HG02885 (cell line): ENCODE measurements at regions not wholly inside any gene's neighbourhood (a gene's known extent, or its start where the extent isn't known, plus 50 kb on each side); places are given as distances from the start of the nearest gene placed in this dataset.

Experiments
- ATAC-seq: cut with Tn5 transposase; IDR thresholded peaks from one replicate; pipeline ENCODE4 v1.9.1; 2021; ENCODE audit warnings: mild to moderate bottlenecking; ENCODE audit not compliant: unreplicated experiment, poor library complexity

GRCh38 chr11:131179836-131180235 is 190.6 kb upstream of the NTM start:
- ATAC-seq = no peak

- no peak for ATAC-seq
Measured at GRCh38 chr11:131185915-131186314, 184.5 kb upstream of the NTM start.

DNA sequence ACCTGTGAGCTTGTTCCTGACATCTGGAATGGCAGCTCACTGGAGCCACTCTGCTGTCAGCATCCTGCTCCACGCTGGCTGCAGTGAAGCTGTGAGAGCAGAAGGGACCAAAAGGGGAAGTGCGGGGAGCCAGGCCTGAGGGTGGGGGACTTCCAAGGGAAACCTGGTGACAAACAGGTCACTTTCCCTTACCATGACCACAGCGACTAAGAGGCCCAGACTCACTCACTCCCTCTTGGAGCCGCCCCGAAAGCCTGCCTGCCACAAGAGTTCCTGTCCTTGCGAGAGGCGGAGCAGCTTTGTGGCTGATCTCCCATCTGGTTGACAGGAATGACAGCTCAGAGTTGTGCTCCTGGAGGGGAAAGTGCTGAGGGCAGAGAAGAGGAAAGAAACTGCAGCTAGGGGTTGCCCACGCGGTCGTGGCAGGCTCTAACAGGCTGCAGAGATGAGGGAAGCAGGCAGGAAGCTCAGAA is 183.8 kb upstream of the NTM start:
- ATAC-seq = peak; percentile 86

GRCh38 chr11:131190446-131190845 is 180.0 kb upstream of the NTM start:
- no peak for ATAC-seq

DNA sequence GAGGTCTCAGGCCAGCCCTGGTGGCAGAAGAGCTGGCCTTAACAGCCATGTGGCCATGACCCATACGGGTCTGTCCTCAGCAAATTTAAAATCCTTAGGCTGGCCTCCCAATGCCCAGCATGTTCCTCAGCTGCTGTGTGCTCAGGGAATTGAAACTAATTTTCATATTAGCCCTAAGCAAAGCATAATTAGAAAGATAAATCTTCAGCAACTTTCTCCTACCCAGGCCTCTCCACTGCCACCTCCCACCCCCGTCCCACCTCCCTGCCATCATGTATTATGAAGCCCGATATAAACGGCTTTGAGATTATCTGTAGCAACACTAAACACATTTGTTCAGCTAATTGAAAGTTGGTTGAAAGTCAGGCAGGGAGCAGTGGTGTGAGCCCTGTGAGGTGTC is 178.8 kb upstream of the NTM start:
- ATAC-seq = no peak

GRCh38 chr11:131192628-131193027 is 177.8 kb upstream of the NTM start:
- no peak for ATAC-seq

DNA sequence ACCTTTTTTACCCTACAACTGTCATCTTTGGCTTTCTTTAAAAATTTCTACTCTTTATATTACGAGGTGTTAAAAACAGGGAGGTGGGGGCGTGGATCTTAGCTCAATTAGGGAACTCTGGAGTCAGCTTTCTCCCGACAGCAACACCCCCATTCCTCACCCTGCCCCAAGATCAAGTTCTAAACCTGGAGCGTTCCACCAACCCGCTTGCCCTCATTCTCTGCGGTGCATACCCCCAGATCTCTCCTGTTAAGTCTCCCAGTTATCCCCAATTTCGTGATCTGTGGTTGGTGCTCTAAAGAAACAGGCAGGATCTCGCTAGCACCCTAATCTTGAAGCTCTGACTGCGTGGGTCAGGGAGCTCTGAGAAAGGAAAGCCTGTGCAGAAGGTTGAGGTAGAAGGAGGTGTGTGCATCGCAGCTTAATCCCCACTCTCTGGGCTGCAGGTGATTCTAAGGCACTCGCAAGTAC is 177.3 kb upstream of the NTM start:
- ATAC-seq = no peak

GRCh38 chr11:131194726-131195125 is 175.7 kb upstream of the NTM start:
- ATAC-seq = no peak

DNA sequence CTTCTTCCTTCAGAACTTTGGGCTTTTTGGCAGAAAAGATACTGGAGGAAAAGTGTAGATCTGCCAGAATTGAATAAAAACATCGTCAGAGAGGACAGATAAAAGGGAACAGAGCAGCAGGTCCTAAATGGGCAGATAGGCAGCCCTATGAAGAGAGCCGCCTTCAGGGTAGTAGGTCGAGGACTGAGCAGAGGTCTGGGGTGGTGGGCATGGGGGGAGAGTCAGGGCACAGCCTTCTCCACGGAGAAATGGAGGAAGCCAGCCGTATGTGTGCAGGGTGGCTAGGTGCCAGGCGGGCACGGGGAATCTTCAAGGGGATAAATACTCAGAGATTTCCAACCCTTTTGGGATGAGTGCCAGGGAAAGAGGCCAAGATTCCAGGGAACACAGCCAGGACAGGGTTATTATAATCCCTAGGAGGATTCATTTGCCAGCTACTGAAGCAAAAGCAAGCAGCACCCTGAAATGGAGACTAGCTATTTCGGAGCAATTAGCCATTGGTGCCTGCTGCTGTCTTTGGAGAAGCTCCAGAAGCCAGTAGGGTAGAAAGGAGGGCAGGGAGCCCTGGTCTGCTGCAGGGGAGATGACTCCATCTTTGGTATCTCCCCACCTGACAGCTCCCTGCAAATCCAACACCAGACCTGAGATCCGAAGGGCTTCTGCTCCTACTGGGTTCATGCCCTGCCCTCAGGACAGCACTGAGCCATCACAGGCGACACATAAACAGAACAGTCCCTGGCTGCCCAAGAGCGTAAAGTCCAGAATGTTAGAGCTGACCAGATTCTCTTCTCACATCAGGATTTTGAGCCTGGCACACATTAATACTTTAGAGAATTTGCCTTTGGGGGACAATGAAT is 174.5 kb upstream of the NTM start:
- no peak for ATAC-seq

DNA sequence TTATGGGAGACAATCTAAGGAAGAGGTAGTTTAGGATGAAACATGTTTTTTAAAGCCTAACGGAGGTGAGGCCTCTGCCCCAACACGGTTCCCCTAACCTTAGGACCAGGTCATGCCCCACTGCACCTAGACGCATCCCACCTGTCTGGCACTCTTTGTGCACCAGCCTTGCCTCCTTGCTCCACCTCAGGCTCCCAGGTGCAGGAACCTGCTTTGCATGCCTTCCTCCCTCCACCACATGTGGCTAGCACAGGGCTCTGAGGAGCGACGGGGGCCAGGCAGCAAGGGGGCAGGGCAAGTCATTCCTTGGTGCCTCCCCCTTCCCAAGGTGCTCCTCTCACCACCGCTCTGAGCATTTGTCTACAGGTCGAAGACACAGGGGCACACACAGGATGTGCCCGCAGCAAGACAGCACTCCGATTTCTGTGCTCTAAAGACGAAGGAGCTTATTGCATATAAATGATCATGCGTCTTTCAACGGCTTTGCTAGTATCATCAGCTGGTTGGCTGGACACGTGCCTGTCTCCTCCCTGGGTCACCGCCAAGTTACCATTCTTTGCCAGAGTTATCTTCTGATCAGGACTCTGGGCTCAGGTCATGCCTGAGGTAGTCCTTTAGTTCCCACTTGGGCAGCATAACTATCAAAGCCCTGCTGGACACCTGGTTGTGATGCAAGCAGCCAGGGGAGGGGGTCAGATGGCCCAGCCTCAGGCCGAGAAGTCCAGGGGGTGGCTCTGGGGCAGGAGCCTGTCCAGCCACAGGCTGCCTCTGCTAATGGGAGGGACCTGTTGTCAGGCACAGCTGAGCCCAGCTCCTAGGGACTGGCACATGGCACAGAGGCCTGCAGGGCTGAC is 172.0 kb upstream of the NTM start:
- no peak for ATAC-seq

DNA sequence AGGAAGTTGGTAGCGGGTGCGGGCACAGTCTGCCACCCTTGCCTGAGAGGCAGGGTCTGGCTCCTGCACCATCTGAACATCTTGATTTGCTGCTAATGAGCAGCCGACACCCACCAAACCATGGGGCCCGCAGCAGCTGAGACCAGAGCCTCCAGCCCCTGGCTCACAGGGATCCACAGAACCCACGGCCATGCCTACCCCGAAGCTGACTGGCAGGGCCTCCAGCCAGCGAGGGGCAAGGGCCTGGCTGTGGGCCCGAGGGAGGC is 171.5 kb upstream of the NTM start:
- ATAC-seq = no peak

DNA sequence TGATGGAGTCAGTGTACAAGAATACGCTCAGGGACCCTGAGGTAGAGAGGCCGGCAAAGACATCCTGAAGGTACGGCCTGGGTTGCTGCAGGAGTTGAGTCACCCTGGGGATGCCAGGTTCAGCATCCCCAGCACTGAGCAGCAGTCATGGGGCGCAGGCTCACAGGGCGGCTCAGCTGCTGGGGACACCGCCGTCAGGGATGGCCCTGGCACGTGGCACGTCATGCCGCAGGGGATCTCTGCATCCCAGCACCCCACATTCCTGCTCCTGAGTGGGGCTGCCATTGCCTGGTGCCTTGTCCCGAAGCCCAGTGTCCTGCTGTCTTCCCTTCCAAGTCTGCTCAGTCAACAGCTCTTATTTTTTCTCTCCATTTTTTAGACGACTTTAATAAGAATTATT is 168.7 kb upstream of the NTM start:
- no peak for ATAC-seq

GRCh38 chr11:131203040-131203439 is 167.4 kb upstream of the NTM start:
- no peak for ATAC-seq

DNA sequence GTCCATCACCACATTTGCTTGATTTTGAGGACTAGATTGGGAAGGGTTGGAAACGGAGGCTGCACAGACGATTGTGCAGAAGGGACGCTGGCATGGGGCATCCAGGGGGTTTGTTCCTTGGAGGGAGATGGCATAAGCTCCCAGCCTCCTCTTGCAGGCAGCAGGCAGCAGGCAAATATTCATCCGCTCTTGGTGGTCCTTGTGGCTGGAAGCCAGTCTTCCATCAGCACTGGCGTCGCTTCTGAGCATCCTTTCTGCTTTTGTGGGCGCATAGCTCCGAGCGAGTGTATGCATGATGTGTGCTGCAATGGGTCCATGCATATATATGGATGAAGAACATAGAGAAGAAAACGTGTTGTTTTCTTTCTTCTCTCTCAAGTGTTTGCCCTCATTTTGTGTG is 166.1 kb upstream of the NTM start:
- ATAC-seq = no peak

DNA sequence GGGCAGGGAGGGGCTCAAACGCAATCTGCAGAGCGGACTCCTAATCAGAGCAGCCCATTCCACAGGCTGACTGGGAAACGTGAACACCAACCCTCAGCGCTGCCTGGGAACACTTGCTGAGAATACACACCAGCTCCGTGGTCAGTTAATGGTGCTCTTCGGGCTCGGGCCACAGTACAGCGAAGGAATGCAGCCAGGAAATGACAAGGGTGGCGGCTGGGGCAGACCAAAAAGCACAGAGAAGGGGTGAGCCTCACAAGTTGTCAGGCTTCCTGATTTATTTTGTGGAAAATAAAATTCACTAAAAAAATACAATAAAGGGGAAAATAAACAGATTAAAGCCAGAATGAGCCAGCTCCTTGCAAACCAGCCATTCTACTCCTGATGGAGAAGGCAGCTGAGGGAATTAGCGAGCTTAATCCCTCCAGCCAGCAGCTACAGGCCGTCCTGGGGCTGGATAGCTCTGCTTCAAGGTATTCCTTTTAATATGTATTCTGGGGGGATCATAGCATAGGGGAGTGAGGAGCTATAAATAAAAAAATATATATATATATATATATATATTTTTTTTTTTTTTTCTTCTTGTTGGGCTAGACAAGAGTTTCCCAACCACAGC is 165.5 kb upstream of the NTM start:
- ATAC-seq = no peak

- ATAC-seq = no peak
Measured at GRCh38 chr11:131206671-131207070, 163.7 kb upstream of the NTM start.

DNA sequence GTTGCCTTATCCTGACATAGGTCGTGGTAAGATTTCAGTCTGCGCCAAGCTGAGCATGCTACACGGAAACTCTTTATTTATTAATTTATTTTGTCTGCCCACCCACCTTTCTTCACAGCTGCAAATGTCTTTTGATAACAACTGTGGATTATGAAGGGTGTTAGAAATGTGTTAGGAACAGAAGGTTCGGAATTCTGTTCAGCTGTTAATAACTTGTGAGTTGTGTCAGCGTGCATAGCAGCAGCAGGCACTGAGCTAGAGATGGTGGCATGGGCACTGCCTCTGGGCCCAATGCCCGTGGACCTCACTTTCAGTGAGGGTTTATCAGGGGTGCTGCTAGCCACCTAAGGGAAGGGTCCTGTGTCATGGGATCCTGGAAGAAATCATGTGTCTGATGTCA is 162.5 kb upstream of the NTM start:
- no peak for ATAC-seq

DNA sequence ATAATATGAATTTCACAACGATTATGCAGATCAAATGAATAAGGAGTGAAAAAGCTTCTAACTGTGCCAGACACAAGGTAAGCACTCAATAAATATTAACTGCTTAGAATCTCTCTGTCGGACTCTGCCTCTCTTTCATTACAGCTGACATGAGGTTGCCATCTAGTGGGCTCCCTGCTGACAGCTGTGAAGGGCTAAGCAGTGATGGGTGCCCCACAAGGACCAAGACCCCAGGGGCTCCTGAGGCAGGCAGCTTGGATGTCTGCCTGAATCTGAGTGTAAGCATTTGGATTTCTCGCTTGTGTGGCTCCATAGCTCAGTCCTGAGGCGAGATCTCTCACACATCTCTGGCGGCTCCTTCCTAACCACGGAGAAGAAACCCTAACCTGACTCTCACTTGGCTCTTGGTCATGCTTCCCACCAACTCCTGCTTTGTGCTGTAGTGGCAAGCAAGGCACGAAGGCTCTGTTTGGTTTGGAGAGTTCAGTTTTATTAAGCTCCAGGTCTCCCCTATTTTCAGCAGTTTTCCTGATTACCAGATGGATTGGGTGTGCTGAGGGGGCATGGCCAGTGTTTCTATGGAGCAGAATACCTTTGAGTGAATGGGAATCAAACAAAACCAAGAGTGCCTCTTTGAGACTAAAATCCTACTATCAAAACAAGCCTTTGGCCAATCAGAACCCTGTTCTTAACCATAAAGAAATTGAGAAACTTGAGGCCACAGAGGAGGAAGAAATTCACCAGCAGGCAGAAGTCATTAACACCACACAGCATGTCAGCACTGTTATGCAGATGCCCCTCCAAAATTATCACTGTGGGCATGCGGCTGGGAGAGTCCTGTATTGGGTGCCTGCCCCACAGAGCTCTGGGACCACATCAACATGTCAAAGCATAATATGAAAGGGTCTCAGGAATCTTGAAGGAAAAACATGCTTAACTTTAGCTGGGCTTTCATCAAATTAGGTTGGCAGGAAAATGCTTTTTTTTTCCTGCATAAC is 152.8 kb upstream of the NTM start:
- ATAC-seq = no peak

GRCh38 chr11:131218542-131218941 is 151.9 kb upstream of the NTM start:
- ATAC-seq = no peak

GRCh38 chr11:131219646-131220045 is 150.8 kb upstream of the NTM start:
- ATAC-seq = no peak
